Left lobe of liver (tissue), 2 donors: ENCODE measurements at regions not wholly inside any gene's neighbourhood (a gene's known extent, or its start where the extent isn't known, plus 50 kb on each side); places are given as distances from the start of the nearest gene placed in this dataset.

ENCODE experiments used
- ATAC-seq: fragments of 200-7000 bp; cut with Tn5 transposase; one replicate; pipeline ENCODE4 v1.9.1; 2020; ENCODE audit warnings: mild to moderate bottlenecking, moderate library complexity
- DNase-seq: peaks from one replicate; pipeline ENCODE4 v3.0.0-alpha.2; 2020; ENCODE audit warnings: low spot score
- donor health status: DM: no; HTN: no; CAD: no; lungs with moderate emphysema.
- donor health status: DM: no; HTN: yes; CAD: no.

GRCh38 chr2:217157581-217157980 is 297.7 kb upstream of the TNP1 start:
- DNase-seq (no peak), ATAC-seq (no peak)

- DNase-seq: no peak
These were observed 296.9 kb upstream of the TNP1 start for GRCh38 chr2:217156801-217157200.

DNA sequence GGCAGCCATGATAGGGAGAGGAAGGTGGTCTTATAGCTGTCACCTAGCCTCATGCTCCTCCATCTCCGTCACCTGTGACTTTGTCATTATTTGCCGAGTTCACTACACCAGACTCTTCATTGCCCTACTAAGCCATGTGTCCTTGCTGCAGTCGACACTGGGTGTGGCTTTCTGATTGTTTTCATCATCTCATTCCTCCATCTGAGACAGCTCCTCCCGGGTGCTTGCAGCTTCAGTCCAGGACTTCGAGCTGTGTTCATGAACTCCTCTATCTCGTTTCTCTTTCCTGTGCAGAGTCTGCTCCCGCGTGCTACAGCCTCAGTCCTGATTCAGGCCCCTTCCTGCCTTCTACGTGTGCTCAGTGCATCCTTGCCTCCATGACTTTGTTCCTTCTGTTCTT is 295.1 kb upstream of the TNP1 start:
- ATAC-seq (no peak), DNase-seq (no peak)

More at GRCh38 chr2:217156801-217157200, 296.9 kb upstream of the TNP1 start:
- ATAC-seq: no peak

GRCh38 chr2:217153510-217153909 is 293.6 kb upstream of the TNP1 start:
- DNase-seq: no peak
- ATAC-seq: no peak

- ATAC-seq (no peak), DNase-seq (no peak)
These were observed 293.0 kb upstream of the TNP1 start for GRCh38 chr2:217152831-217153230.

DNA sequence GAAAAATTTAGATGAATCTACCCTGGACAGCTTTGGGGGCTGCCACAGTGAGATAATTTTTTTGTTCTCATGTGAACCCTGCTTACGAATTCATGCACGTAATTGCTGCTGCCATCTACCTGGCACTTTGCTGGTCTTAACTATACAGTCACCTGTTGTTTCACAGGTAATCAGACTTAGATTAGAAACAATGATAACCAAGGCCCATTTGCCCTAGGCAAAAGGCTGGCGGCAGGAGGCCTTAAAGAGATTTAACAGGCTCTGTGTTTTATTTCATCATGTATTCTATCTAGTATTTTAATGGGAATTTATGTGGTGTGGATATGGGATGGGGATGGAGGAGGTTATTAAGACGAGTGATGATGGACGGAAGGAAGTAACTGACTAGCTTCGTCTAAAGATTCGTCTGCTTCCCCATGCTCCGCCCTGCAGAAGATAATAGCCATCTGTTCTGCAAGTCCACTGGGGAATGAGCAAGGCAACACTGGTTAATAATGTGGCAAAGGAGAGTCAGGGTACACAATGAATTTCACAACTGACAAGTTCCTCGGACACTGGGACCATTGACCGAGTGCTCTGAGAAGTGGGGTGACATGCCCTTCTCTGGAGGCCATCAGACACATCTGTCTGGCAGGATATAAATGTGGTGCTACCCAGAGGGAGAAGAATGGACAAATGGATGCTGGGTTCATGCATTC is 291.8 kb upstream of the TNP1 start:
- ATAC-seq (no peak), DNase-seq (no peak)

DNA sequence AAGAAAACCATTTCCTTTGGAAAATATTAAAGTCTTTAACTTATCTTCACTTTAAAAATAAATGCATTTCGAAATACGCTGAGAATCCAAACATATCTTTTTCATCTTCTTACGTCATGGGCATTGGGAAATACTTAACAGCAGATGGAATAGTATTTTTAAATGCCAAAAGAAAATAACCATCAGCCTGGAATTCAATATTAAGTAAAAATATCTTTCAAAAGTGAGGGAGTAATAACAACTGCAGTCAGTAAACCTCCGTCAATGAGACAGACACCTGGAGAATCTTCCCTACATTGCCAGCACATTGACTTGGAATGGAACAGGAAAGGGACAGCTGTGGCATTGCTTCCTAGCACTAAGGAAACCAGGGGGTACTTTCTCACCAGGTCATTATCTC is 290.4 kb upstream of the TNP1 start:
- DNase-seq (no peak), ATAC-seq (no peak)

- ATAC-seq (no peak), DNase-seq (no peak)
These were observed 289.3 kb upstream of the TNP1 start for GRCh38 chr2:217149087-217149660.

DNA sequence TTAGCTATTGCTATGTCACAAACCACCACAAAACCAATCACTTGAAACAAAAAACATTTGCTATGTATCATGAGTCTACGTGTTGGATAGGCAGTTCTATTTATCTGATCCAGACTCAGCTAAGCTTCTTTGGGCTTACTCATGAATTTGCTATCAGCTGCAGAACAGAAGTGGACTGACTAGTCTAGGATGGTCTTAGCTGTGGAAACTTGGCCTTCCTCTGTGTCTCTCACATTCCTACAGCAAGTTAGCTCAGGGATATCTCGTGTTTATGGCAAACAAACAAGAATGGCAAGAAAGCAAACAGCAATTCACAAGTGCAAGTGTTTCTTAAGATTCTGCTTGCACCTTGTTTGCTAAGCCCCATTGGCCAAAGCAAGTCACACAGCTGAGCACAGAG is 288.0 kb upstream of the TNP1 start:
- no peak for DNase-seq
- ATAC-seq: no peak

- ATAC-seq: no peak
These were observed 287.1 kb upstream of the TNP1 start for GRCh38 chr2:217146956-217147355.

DNA sequence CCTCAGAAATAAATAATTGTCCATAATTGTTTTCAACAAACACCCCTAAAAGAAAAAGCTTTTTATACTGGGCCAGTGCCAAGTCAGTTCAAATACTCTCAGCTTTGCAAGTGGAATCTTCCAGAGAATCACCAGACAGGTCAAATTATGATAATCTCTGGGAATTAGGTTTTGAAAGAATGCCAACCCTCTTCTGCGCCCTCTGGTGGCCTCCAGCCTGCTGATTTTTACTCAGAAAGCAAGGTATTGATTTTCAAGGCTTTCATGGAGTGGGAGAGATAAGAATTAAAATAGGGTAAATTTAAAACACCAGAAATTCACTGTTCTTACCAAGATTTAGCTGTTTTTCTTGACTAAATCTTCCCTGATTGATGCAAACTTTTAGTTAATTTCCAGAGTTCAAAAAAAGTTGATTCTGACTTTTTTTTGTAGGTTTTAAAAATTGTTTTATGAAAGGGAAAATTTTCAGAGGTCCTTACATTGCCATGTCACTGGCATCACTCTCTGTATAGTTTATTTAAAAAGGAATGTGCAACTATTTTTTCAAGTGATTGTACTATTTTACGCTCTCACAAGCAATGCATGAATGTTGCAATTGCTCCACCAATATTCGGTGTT is 282.9 kb upstream of the TNP1 start:
- peak; percentile 80 for ATAC-seq

More at GRCh38 chr2:217146956-217147355, 287.1 kb upstream of the TNP1 start:
- DNase-seq: no peak

DNA sequence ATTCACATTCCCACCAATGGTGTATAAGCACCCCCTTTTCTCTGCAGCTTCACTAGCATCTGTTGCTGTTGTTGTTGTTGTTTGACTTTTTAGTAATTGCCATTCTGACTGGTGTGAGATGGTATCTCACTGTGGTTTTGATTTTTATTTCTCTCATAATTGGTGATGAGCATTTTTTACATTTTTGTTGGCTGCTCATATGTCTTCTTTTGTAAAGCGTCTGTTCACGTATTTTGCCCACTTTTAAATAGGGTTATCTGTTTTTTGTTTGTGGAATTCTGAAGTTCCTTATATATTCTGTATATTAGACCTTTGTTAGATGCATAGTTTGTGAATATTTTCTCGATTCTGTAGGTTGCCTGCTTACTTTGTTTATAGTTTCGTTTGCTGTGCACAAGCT is 278.4 kb upstream of the TNP1 start:
- ATAC-seq (no peak), DNase-seq (no peak)

More for the DNA sequence above, 282.9 kb upstream of the TNP1 start:
- peak; percentile 56 for DNase-seq

- DNase-seq: no peak
- ATAC-seq: no peak
These were observed 267.9 kb upstream of the TNP1 start for GRCh38 chr2:217127744-217128143.

GRCh38 chr2:217125014-217125413 is 265.1 kb upstream of the TNP1 start:
- no peak for ATAC-seq
- no peak for DNase-seq

DNA sequence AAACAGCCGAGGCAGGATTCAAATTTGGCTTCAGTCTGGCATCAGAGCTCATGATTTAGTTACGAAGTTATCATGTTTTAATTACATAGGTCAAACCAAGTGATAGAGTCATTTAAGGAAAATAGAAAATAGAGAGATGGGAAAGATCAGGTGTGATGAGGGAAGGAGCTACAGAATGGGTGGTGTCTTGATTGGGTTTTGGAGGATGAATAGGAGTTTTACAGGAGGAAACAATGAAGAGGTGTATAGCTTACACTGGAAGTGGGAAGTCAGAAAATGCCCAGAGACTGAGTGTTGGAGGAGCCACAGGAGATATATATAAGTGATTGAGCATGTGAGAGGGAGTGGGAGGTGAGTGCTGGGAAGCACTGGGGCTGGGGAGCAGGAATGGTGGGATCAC is 264.2 kb upstream of the TNP1 start:
- DNase-seq: no peak
- no peak for ATAC-seq

DNA sequence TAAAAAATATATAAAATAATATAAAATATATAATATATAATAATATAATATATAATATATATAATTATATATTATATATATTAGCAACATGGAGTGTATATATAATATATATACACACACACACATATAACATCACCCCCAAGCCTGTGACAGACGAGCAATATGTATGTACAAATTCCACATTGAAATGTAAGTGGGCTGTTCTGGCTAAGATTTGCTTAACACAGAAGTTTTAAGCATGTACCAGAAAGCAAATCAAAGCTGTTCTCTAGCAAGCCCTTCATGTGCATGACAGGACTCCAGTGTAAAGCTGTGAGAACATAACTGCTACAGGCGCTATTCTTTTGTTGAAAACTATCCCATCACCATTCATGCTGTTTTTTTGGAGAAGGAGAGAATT is 261.7 kb upstream of the TNP1 start:
- ATAC-seq: no peak
- no peak for DNase-seq

DNA sequence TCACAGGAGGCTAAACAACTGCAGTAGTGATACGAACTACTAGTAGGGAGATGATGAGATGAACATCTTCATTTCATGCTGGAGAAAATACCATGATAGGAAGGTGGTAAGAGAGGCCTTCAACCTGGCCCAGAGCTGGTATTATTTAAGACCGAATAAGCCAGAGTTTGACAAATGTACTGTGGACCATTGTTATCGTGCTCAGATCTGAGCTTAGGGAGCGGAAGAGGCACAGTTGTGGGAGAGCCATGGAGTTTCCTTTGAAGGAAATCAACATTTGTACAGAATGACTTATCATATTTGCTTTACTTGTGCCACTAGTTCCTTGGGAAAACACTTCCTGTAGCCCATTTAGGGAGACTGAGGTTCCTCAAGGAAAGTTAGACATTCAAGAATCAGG is 260.6 kb upstream of the TNP1 start:
- DNase-seq (no peak), ATAC-seq (no peak)

DNA sequence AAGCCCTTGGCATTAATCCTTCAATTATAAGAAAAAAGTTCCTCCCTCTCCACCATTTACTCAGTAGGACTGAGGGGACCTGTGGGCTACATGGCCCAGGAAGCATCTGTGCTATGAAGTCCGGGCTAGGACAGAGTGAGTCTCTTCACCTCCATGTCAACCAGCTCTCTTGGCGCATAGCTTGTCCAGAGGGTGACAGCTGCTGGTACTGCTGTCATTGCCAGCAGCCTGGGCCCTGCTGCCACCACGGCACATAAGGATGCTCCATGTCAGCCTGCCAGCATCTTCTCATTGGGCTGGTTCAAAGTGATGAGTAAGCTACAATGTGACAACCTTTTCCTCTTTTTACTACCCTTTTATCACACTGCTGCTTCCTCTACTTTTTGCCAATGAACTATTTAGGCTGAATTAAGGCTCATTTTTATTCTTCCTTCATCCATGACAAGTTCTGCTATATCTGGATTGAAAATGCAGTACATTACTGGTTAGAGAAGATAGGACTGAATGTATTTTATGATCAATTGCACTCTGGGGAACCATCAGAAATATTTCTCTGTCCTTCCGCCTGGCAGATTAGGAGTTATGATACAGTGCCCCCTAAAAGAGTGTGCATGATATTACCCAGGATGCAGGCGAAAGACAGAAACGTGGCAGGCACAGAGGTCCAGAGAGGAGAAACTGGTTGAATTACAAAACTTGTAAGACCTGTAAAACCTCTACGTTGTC is 258.9 kb upstream of the TNP1 start:
- DNase-seq (no peak), ATAC-seq (no peak)

DNA sequence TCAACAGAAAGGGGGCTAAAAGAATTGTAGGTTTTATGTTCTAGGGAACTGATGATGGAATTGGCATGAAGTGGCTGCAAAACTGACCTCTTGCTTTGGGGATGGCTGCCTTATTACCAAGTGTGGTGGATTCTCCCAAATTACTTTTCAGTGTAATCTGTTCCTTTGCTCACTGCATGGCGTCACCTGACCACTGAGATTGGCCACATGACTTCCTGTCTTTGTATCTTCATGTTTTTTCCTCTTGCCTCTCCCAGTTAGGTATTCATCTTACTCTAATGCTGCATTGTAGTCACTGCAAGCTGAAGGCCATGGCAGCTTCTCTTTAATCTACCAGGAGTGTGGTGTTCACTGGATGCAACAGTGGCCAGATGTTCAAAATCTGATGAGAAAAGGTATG is 257.7 kb upstream of the TNP1 start:
- ATAC-seq: no peak
- no peak for DNase-seq

- DNase-seq: no peak
- ATAC-seq: no peak
These were observed 256.7 kb upstream of the TNP1 start for GRCh38 chr2:217116610-217117009.

GRCh38 chr2:217114117-217114516 is 254.3 kb upstream of the TNP1 start:
- no peak for DNase-seq
- ATAC-seq: peak; percentile 96

- DNase-seq: no peak
- ATAC-seq: no peak
These were observed 253.6 kb upstream of the TNP1 start for GRCh38 chr2:217113491-217113890.
